ENCODE measurements at regions not wholly inside any gene's neighbourhood (a gene's known extent, or its start where the extent isn't known, plus 50 kb on each side); places are given as distances from the start of the nearest gene placed in this dataset.

GRCh38 chr9:115628426-115628825, 510.5 kb upstream of the TNC start:
- Histone ChIP-seq H3F3A (ENCODE audit: low read depth) (no peaks in the 10 kb centered on the region), H2AFZ (ENCODE audit: low read length) (no peak overlapping the region), H3K9ac (ENCODE audit: low read depth, low read length, poor library complexity, severe bottlenecking) (no peak overlapping the region), H3K27me3 (ENCODE audit: insufficient read depth, low read length, poor library complexity, severe bottlenecking) (no peaks in the 10 kb centered on the region), H3K36me3 (ENCODE audit: insufficient read depth, low read length) (no peaks in the 10 kb centered on the region), H3K4me3 (ENCODE audit: low read length, poor library complexity, severe bottlenecking) (no peak overlapping the region), H3K9me2 (replicated peaks; ENCODE audit: low read depth, low read length) (no peaks in the 10 kb centered on the region), H3K4me2 (ENCODE audit: low read depth, low read length, poor library complexity, severe bottlenecking) (no peak overlapping the region), H4K20me1 (ENCODE audit: insufficient read depth, low read length, poor library complexity, severe bottlenecking) (no peaks in the 10 kb centered on the region), H3K79me2 (ENCODE audit: insufficient read depth, low read length) (no peaks in the 10 kb centered on the region), H3K4me1 (ENCODE audit: insufficient read depth, low read length, poor library complexity, severe bottlenecking) (no peaks in the 10 kb centered on the region), H3K9me3 (ENCODE audit: insufficient read depth, low read depth, low read length) (no peaks in the 10 kb centered on the region)
- no peak for TF ChIP-seq EZH2phosphoT487 (IDR thresholded peaks at IDR 0.05; ENCODE audit: borderline replicate concordance)
- TF ChIP-seq CTCF (conservative IDR thresholded peaks at IDR 0.05; ENCODE audit: low read length) = no peak

DNA sequence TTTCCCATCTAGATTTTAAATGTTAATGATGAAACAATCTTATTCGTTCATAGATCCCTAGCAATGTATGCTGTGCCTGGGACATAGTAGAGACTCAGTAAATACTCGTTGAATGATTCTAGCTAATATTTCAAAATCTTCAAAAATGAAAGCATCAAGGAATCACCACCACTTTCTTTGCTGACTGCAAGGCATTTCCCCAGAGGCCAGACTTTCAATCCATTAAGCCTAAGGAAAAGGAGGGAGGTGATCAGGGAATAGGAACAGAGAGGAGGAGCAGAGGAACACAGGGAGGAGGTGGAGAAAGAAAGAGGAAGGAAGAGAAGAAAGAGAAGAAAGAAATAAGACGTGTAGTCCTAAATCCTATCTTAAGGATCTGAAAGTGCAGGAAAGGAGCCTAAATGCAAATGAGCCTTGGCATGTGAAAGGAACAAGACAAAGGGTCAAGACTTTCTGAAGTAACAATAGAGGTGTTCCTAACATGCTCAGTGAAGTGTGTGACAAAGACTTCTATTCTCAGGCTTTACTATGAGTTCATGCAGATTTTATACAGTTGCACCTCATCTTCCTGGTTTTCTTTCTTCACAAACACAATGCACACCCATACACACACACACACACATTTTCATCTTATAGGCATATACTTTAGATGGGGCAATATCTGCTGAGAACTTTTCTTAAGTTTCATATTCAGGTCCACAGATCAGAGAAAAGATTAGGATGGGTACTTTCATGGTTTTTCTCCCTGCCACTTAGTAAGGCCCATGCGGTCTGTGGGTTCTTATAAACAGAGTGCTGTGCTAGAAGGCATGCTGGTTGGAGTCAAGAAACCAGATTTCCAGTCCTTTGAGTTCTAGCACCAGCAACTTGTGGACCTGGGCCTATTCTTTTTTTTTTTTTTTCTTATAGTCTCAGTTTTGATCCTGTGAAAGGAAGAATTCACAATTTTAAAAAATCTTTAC, 512.2 kb upstream of the TNC start:
- Histone ChIP-seq H3K9me3 (ENCODE audit: insufficient read depth, low read depth, low read length) (no peaks in the 10 kb centered on the region), H3K27me3 (ENCODE audit: insufficient read depth, low read length, poor library complexity, severe bottlenecking) (no peaks in the 10 kb centered on the region), H4K20me1 (ENCODE audit: insufficient read depth, low read length, poor library complexity, severe bottlenecking) (no peaks in the 10 kb centered on the region), H3K79me2 (ENCODE audit: insufficient read depth, low read length) (no peaks in the 10 kb centered on the region), H3K4me2 (ENCODE audit: low read depth, low read length, poor library complexity, severe bottlenecking) (no peak overlapping the region), H3F3A (ENCODE audit: low read depth) (no peaks in the 10 kb centered on the region), H3K36me3 (ENCODE audit: insufficient read depth, low read length) (no peaks in the 10 kb centered on the region), H3K4me1 (ENCODE audit: insufficient read depth, low read length, poor library complexity, severe bottlenecking) (no peaks in the 10 kb centered on the region), H3K4me3 (ENCODE audit: low read length, poor library complexity, severe bottlenecking) (no peak overlapping the region), H3K9me2 (replicated peaks; ENCODE audit: low read depth, low read length) (no peaks in the 10 kb centered on the region), H2AFZ (ENCODE audit: low read length) (no peak overlapping the region), H3K9ac (ENCODE audit: low read depth, low read length, poor library complexity, severe bottlenecking) (no peak overlapping the region)
- TF ChIP-seq EZH2phosphoT487 (IDR thresholded peaks at IDR 0.05; ENCODE audit: borderline replicate concordance) = no peak
- TF ChIP-seq CTCF (conservative IDR thresholded peaks at IDR 0.05; ENCODE audit: low read length) = no peak

DNA sequence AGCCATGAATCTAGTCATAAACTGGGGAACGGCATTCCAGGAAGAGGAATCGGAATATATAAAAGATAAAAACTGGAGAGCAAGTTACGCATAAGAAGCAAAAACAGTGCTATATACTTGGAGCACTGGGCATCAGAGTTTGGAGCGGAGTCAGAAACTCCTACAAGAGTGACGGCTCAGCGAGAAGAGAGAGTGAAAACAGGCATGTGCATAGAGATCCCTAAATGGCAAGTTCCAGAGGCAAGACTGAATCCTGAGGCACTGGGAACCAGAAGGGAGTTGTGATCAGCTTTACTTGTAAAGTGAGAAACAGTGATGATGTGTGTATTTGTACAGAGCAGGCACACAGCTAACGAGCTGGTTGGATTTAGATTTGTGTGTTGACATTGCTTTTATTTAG, 514.4 kb upstream of the TNC start:
- no peaks in the 10 kb centered on the region for H3K9me2 ChIP-seq (replicated peaks; ENCODE audit: low read depth, low read length)
- TF ChIP-seq EZH2phosphoT487 (IDR thresholded peaks at IDR 0.05; ENCODE audit: borderline replicate concordance) = no peak
- no peak for TF ChIP-seq CTCF (conservative IDR thresholded peaks at IDR 0.05; ENCODE audit: low read length)
- H2AFZ ChIP-seq (ENCODE audit: low read length) = no peak overlapping the region

More for the DNA sequence above, 514.4 kb upstream of the TNC start:
- Histone ChIP-seq H3K27me3 (ENCODE audit: insufficient read depth, low read length, poor library complexity, severe bottlenecking) (no peaks in the 10 kb centered on the region), H3K4me1 (ENCODE audit: insufficient read depth, low read length, poor library complexity, severe bottlenecking) (no peaks in the 10 kb centered on the region), H3K36me3 (ENCODE audit: insufficient read depth, low read length) (no peaks in the 10 kb centered on the region), H3K9ac (ENCODE audit: low read depth, low read length, poor library complexity, severe bottlenecking) (no peak overlapping the region), H3F3A (ENCODE audit: low read depth) (no peaks in the 10 kb centered on the region), H3K9me3 (ENCODE audit: insufficient read depth, low read depth, low read length) (no peaks in the 10 kb centered on the region), H3K79me2 (ENCODE audit: insufficient read depth, low read length) (no peaks in the 10 kb centered on the region), H3K4me2 (ENCODE audit: low read depth, low read length, poor library complexity, severe bottlenecking) (no peak overlapping the region), H4K20me1 (ENCODE audit: insufficient read depth, low read length, poor library complexity, severe bottlenecking) (no peaks in the 10 kb centered on the region), H3K4me3 (ENCODE audit: low read length, poor library complexity, severe bottlenecking) (no peak overlapping the region)

All from Loucy (cell line).